Pancreas (tissue), 10 donors: ENCODE measurements at regions not wholly inside any gene's neighbourhood (a gene's known extent, or its start where the extent isn't known, plus 50 kb on each side); places are given as distances from the start of the nearest gene placed in this dataset.

Experiments
- ATAC-seq, 4 donors: fragments of 200-7000 bp; cut with Tn5 transposase; one replicate each; pipeline versions ENCODE4 v1.8.0 to v1.9.1; 2020; ENCODE audit warnings: mild to moderate bottlenecking in 4 of 4, moderate library complexity in 4 of 4
- DNase-seq, 6 donors: peaks; one replicate each; pipeline ENCODE4 v3.0.0-alpha.2; 2020
- FAIRE-seq: peaks from 2 replicates; lab custom pipeline; 2012; peaks lifted over from hg19 to GRCh38; lab: Jason Lieb, UNC
- H3K27ac ChIP-seq, 4 donors: fragments of 200-600 bp; sonication (generic); 1 replicate in 3 of 4; 2 replicates in 1 of 4; pipeline versions ENCODE4 v1.5.0 to v1.8.0; 2020
- H3K27me3 ChIP-seq, 4 donors: fragments of 200-600 bp; one replicate each; pipeline ENCODE4 v1.8.0; 2021
- H3K36me3 ChIP-seq, 3 donors: fragments of 200-600 bp; sonication (generic) in 1 of 3; one replicate each; pipeline versions ENCODE4 v1.5.0 to v1.8.0; 2020 to 2021
- H3K4me1 ChIP-seq, 3 donors: fragments of 200-600 bp; one replicate each; pipeline ENCODE4 v1.8.0; 2021
- H3K4me3 ChIP-seq, 4 donors: fragments of 200-600 bp; sonication (generic) in 2 of 4; one replicate each; pipeline versions ENCODE4 v1.5.0 to v1.8.0; 2020 to 2021
- H3K9me3 ChIP-seq, 4 donors: fragments of 200-600 bp; one replicate each; pipeline ENCODE4 v1.8.0; 2021
- CTCF ChIP-seq, 4 donors: fragments of 200-600 bp; sonication (generic) in 3 of 4; IDR thresholded peaks; one replicate each; pipeline versions ENCODE4 v1.5.0 to v1.8.0; 2021; ENCODE audit warnings: antibody characterized with exemption in 4 of 4
- WGBS, 2 donors: extraction: QIAGEN DNeasy Blood & Tissue Kit; methylation state at CpG; one replicate each; pipeline ENCODE4 v1.1.7; 2013; 5-methylcytosine and 5-hydroxymethylcytosine counted together
- intact Hi-C, 3 donors: fragments of 100-400 bp; cut with DNase I; formaldehyde crosslinking; loops; one replicate each; pipeline versions ENCODE4 v1.11.1 to v1.14.2; 2022
- donor health status: healthy with polysubstance abuse.
- donor health status: DM: no; HTN: no; CAD: no; lungs with moderate emphysema.
- donor health status: DM: no; HTN: no; CAD: no.
- donor health status: control.
- donor health status: control.
- donor health status: Bipolar disorder and iron deficiency.
- donor health status: DM: yes; HTN: yes; CAD: no.
- donor health status: DM: no; HTN: no; CAD: no.
- donor health status: DM: no; HTN: no; CAD: no.
- donor health status: DM: yes; HTN: yes; CAD: no.

GRCh38 chr20:39299783-39300182 lies 337.6 kb downstream of the DHX35 start:
- H3K9me3 ChIP-seq: no peaks in the 10 kb centered on the region
- no peak overlapping the region for H3K4me3 ChIP-seq
- FAIRE-seq: no peak
- 51 to 67% methylated on average over 2 of the region's 2 CpGs for WGBS, 2 donors
- no peak overlapping the region for H3K27ac ChIP-seq
- H3K27me3 ChIP-seq: no peaks in the 10 kb centered on the region
- H3K36me3 ChIP-seq: no peaks in the 10 kb centered on the region
- no peaks in the 10 kb centered on the region for H3K4me1 ChIP-seq
- ATAC-seq: no peak
- intact Hi-C loops: no loop called here
- no peak for DNase-seq
- TF ChIP-seq CTCF (IDR thresholded peaks at IDR 0.05): no peak

DNA sequence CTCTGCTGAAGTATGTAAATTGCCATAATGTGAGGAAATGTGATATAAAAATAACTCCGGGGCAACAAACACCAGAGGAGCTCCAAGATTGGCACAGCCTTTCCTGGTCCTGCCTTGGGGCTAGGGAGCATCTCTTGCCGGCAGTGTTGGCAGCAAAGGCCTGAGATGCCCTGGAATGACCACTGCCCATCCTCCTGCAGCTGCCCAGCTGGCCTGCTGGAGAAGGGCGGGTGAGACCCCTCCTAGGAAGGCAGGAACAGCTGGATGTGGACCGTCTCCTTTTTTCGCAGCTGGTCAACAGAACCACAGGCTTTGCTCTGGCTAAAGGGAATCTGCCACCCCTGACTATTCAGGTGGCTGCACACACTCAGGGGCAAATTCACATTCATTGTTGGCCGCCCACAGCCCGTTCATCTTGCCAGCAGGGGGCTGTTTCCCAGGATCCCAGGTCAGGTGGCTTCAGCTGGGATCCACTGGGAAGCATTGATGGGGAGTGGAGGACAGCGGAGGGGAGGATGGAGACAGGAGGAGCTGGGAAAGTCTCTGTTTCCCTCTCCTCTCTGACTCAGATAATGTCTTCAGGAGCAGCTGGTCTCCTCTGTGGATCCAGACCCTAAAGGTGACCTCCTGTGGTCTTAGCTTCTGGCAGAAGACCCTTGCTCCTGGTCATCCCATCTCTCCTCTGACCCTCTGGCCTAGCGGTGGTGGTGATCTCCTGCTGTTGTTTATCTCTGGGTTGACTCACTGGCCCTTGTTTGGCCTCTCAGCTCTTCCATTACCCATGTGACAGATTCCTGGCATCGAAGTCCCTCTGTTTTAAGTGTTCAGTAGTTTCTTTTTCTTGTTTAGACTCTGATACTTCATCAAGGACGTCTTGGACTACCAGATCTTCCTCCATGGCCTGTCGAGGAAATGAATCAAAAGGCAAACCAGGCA lies 336.7 kb downstream of the DHX35 start:
- ATAC-seq (peak in 1 of 4 donors; percentile 42), FAIRE-seq (no peak), DNase-seq (no peak)
- no peaks in the 10 kb centered on the region for H3K27me3 ChIP-seq
- intact Hi-C loops: no loop called here
- no peaks in the 10 kb centered on the region for H3K9me3 ChIP-seq
- no peaks in the 10 kb centered on the region for H3K36me3 ChIP-seq
- H3K4me1 ChIP-seq: no peaks in the 10 kb centered on the region
- no peak overlapping the region for H3K27ac ChIP-seq
- TF ChIP-seq CTCF (IDR thresholded peaks at IDR 0.05): no peak
- no peak overlapping the region for H3K4me3 ChIP-seq
- 46 to 57% methylated on average over 12 of the region's 12 CpGs for WGBS, 2 donors

- no peaks in the 10 kb centered on the region for H3K9me3 ChIP-seq
- H3K4me3 ChIP-seq: no peak overlapping the region
- TF ChIP-seq CTCF (IDR thresholded peaks at IDR 0.05): no peak
- FAIRE-seq (no peak), DNase-seq (no peak), ATAC-seq (no peak)
- WGBS, 2 donors: 73 to 83% methylated on average over 14 of the region's 14 CpGs
- H3K4me1 ChIP-seq: no peaks in the 10 kb centered on the region
- intact Hi-C loops: no loop called here
- H3K27me3 ChIP-seq: no peaks in the 10 kb centered on the region
- no peak overlapping the region for H3K27ac ChIP-seq
- no peaks in the 10 kb centered on the region for H3K36me3 ChIP-seq
Observed at GRCh38 chr20:39298121-39298520, 336.0 kb downstream of the DHX35 start.

- no peaks in the 10 kb centered on the region for H3K9me3 ChIP-seq
- H3K27ac ChIP-seq: no peak overlapping the region
- TF ChIP-seq CTCF (IDR thresholded peaks at IDR 0.05): no peak
- ATAC-seq (no peak), FAIRE-seq (no peak), DNase-seq (no peak)
- H3K4me1 ChIP-seq: no peaks in the 10 kb centered on the region
- H3K36me3 ChIP-seq: no peaks in the 10 kb centered on the region
- 35 to 38% methylated on average over 4 of the region's 4 CpGs for WGBS, 2 donors
- H3K4me3 ChIP-seq: no peak overlapping the region
- intact Hi-C loops: no loop called here
- H3K27me3 ChIP-seq: no peaks in the 10 kb centered on the region
Observed at GRCh38 chr20:39295301-39295700, 333.2 kb downstream of the DHX35 start.

DNA sequence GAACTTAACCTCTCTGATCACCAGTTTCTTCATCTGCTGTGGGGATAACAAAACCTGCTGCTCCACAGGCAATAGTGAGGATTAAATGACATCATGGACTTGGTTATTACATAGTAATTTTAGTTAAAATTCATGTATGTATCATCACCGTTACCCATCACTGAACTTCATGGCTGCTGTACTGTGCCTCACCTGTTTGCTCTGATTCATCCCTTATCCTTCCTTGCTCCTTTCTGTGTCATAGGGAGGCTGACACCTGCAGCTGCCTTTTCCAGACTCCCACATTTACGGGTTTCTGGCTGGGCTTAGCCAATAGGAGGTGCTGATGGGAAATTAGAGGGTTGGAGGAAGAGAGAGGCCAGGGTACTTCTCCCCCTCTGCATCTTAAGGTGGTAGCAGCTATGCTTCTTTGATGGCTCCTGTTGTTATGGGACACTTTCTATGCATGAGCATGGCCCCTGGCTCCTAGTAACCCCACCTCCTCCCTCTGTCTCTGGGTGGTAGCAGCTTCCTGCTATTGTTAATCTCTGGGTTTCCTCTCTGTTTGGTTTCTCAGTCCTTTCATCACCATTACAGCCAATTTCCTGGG lies 332.1 kb downstream of the DHX35 start:
- H3K9me3 ChIP-seq: no peaks in the 10 kb centered on the region
- H3K27me3 ChIP-seq: no peaks in the 10 kb centered on the region
- H3K4me3 ChIP-seq: no peak overlapping the region
- H3K36me3 ChIP-seq: no peaks in the 10 kb centered on the region
- 60 to 75% methylated on average over 2 of the region's 2 CpGs for WGBS, 2 donors
- DNase-seq (no peak), FAIRE-seq (no peak), ATAC-seq (no peak)
- no peak for TF ChIP-seq CTCF (IDR thresholded peaks at IDR 0.05)
- intact Hi-C loops: no loop called here
- H3K4me1 ChIP-seq: no peaks in the 10 kb centered on the region
- H3K27ac ChIP-seq: no peak overlapping the region
